ENCODE measurements at regions not wholly inside any gene's neighbourhood (a gene's known extent, or its start where the extent isn't known, plus 50 kb on each side); places are given as distances from the start of the nearest gene placed in this dataset.

GRCh38 chr4:131001371-131001770 lies 1905.4 kb downstream of the C4orf33 start:
- TF ChIP-seq CTCF (IDR thresholded peaks at IDR 0.05) (no peak), POLR2AphosphoS5 (IDR thresholded peaks at IDR 0.05) (no peak)
